Umbilical cord (tissue), 1 donor: ENCODE measurements at regions not wholly inside any gene's neighbourhood (a gene's known extent, or its start where the extent isn't known, plus 50 kb on each side); places are given as distances from the start of the nearest gene placed in this dataset.
"Not testable (repeated sequence)": the region's sequence is repeated elsewhere in the genome, so short reads cannot be mapped to it uniquely, and the experiment has no call there.

ENCODE experiments used
- DNase-seq: peaks from one replicate; pipeline ENCODE4 v3.0.0-alpha.2; 2015; ENCODE audit warnings: low spot score

DNA sequence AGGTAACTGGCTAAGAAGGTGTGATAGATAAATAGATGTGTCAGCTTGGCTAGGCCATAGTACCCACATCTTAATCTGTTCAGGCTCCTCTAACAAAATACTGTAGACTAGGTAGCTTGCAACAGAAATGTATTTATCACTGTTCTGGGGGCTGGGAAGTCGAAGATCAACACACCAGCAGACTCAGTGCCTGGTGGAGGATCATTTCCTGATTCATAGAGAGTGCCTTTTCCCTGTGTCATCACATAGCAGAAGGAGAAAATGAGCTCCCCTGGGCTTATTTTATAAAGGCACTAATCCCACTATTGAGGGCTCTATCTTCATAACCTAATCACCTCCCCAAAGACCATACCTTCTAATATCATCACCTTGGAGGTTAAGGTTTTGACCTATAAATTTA, 532.7 kb upstream of the OLFM3 start:
- DNase-seq, result no peak

DNA sequence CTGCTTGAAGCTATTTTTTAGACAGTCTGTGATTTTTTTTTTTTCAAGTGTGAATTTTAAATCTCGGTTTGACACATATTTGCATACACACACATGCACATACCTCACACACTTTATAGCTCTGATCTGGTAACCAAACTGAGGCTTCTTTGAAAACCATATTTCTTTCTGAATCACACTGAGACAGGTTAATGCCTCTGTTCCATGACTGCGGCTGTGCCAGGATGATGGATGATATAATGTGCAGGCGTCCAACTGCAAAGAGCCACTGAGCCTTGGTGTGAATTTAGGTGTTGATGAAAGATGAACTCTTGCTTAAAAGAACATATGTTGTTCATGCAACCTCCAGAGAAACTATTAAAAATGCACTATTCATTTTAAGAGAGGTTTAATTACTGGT, 504.0 kb upstream of the OLFM3 start:
- no peak for DNase-seq

DNA sequence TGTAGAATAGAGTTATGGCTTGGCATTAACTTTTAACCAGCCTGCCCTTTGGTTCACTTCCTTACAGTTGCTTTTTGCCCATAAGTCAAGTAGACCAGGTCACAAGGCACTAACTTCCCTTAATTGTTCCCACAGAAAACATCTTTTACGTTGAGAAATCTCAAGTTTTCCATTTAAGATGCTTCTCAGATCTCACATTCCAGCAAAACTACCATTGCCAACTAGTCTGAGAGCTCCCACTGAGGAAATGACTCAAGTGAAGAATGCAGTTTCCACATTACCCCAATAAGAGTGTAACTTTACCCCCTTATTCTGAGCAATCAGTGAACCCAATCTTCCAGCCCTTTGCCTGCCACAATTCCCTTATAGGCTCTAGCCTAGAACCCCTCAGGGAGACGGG, 502.2 kb upstream of the OLFM3 start:
- no peak for DNase-seq

GRCh38 chr1:102497810-102498209, 501.1 kb upstream of the OLFM3 start:
- DNase-seq, result not testable (repeated sequence)

DNA sequence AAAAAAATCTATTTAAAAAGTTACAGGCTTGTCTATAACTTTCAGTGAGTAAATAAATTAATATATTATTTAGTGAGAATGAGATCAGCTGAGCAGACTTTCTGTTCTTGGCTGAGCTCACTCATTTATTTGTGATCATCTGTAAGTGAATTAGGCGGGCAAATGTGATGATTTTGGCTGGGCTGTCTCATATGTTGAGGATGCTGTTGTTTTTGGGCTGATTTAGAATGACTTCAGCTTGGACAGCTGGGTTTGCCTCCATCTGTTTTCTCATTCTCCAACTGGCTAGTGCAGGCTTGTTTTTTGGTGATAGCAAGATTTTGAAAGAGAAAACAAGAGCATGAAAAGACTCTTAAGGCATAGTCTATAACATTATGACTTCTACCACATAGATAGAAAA, 475.8 kb upstream of the OLFM3 start:
- DNase-seq, result no peak

- no peak for DNase-seq
Observed at GRCh38 chr1:102470767-102471166, 474.0 kb upstream of the OLFM3 start.

DNA sequence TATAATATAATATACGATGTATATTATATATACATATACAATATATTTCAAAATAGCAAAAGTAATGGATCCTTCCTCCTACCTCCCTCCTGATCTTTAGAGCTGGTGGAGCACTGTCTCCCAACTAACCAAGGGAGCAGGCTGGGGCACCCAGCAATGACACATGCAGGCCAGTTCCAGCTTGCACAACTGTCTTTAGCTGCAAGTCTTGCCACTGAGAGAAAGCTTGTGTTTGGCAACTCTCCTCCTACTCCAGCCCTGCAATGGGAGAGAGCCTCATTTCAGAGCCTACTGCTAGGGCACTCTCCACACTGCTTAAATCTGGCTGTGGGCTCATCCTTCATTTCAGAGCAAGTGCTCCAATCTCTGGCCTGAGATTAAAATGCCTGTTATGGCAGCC, 469.8 kb upstream of the OLFM3 start:
- no peak for DNase-seq

DNA sequence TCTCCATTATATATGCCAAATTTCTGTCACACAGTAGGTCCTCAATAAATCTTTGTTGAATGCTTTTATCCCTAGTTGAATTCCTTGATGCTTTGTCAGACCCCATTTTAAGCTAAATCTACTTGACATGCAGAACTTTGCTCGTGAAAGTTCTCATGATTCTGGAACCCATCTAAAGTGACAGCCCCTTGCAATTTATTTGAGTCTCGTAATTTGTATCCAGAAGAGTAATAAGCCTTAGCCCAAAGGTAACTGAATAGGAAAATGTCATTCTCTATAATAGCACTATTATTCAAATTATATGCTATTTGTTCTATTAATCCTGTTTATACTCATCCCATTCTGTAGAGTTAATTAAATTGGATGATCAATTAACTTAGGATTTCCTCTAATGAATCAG, 466.6 kb upstream of the OLFM3 start:
- DNase-seq, result no peak

GRCh38 chr1:102442317-102442716, 445.6 kb upstream of the OLFM3 start:
- not testable (repeated sequence) for DNase-seq

GRCh38 chr1:102435483-102435882, 438.8 kb upstream of the OLFM3 start:
- DNase-seq, result no peak

- DNase-seq, result no peak
Observed at GRCh38 chr1:102434421-102434820, 437.7 kb upstream of the OLFM3 start.

DNA sequence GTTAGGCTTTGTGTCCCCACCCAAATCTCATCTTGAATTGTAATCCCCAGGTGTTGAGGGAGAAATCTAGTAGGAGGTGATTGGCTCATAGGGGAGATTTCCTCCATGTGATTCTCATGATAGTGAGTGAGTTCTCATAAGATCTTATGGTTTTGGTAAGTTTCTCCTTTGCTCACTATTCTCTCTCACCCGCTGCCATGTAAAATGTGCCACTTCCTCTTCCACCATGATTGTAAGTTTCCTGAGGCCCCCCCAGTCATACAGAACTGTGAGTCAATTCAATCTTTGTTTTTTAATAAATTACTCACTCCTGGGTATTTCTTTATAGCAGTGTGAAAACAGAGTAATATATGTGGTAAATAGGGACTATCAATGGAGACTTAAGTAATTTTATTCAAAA, 434.5 kb upstream of the OLFM3 start:
- no peak for DNase-seq

GRCh38 chr1:102420034-102420433, 423.3 kb upstream of the OLFM3 start:
- DNase-seq, result no peak
